SK-N-SH treated with all-trans-retinoic acid at 6 μM for 48 hours (cell line): ENCODE measurements at regions not wholly inside any gene's neighbourhood (a gene's known extent, or its start where the extent isn't known, plus 50 kb on each side); places are given as distances from the start of the nearest gene placed in this dataset.

Source experiments
- ATAC-seq: fragments of 200-7000 bp; cut with Tn5 transposase; 3 replicates; pipeline ENCODE4 v1.9.1; 2020; ENCODE audit warnings: mild to moderate bottlenecking, moderate library complexity
- ARNTL ChIP-seq: fragments of 450-650 bp; formaldehyde crosslinking; IDR thresholded peaks from 2 replicates; pipeline ENCODE4 v1.5.0; 2020; ENCODE audit warnings: low read depth, mild to moderate bottlenecking, moderate library complexity, borderline replicate concordance
- BACH2 ChIP-seq: fragments of 250-450 bp; sonication (Bioruptor Pico); IDR thresholded peaks from 2 replicates; pipeline ENCODE4 v1.9.0; 2021; ENCODE audit warnings: mild to moderate bottlenecking, borderline replicate concordance
- CSDC2 ChIP-seq: fragments of 250-450 bp; sonication (Bioruptor Pico); IDR thresholded peaks from 2 replicates; pipeline ENCODE4 v1.5.0; 2020; ENCODE audit warnings: mild to moderate bottlenecking, moderate library complexity
- ESRRG ChIP-seq: fragments of 250-450 bp; sonication (Bioruptor Pico); IDR thresholded peaks from 2 replicates; pipeline ENCODE4 v1.6.1; 2021; ENCODE audit warnings: mild to moderate bottlenecking
- GLIS3 ChIP-seq: fragments of 250-450 bp; sonication (Bioruptor Pico); IDR thresholded peaks from 2 replicates; pipeline ENCODE4 v1.5.0; 2020; ENCODE audit warnings: mild to moderate bottlenecking, moderate library complexity
- ISL1 ChIP-seq: fragments of 250-450 bp; sonication (Bioruptor Pico); IDR thresholded peaks from 2 replicates; pipeline ENCODE4 v2.1.2; 2022; ENCODE audit warnings: mild to moderate bottlenecking, moderate library complexity
- OSR1 ChIP-seq: fragments of 250-450 bp; sonication (Bioruptor Pico); IDR thresholded peaks from 2 replicates; pipeline ENCODE4 v1.8.0; 2022; ENCODE audit warnings: moderate library complexity, mild to moderate bottlenecking, inconsistent platforms
- PPARA ChIP-seq: fragments of 250-450 bp; sonication (Bioruptor Pico); IDR thresholded peaks from 2 replicates; pipeline ENCODE4 v1.5.0; 2020; ENCODE audit warnings: mild to moderate bottlenecking, borderline replicate concordance
- RARB ChIP-seq: fragments of 250-450 bp; sonication (Bioruptor Pico); IDR thresholded peaks from 2 replicates; pipeline ENCODE4 v1.8.0; 2021; ENCODE audit warnings: mild to moderate bottlenecking, moderate library complexity
- SNAI2 ChIP-seq: fragments of 250-450 bp; sonication (Bioruptor Pico); IDR thresholded peaks from 2 replicates; pipeline ENCODE4 v1.5.0; 2020; ENCODE audit warnings: mild to moderate bottlenecking, moderate library complexity
- TCF4 ChIP-seq: fragments of 250-450 bp; sonication (Bioruptor Pico); IDR thresholded peaks from 2 replicates; pipeline ENCODE4 v1.8.0; 2021; ENCODE audit warnings: mild to moderate bottlenecking, moderate library complexity, borderline replicate concordance
- TOX ChIP-seq: fragments of 250-450 bp; sonication (Bioruptor Pico); IDR thresholded peaks from 2 replicates; pipeline ENCODE4 v1.8.0; 2021; ENCODE audit warnings: mild to moderate bottlenecking, moderate library complexity, borderline replicate concordance
- ZC3H10 ChIP-seq: fragments of 250-450 bp; sonication (Bioruptor Pico); IDR thresholded peaks from 2 replicates; pipeline ENCODE4 v1.5.1; 2021; ENCODE audit warnings: mild to moderate bottlenecking, moderate library complexity
- ZFP3 ChIP-seq: fragments of 250-450 bp; sonication (Bioruptor Pico); IDR thresholded peaks from 2 replicates; pipeline ENCODE4 v1.5.0; 2020; ENCODE audit warnings: mild to moderate bottlenecking, moderate library complexity
- ZFP30 ChIP-seq: fragments of 450-650 bp; formaldehyde crosslinking; IDR thresholded peaks from 2 replicates; pipeline ENCODE4 v1.5.0; 2022; ENCODE audit warnings: mild to moderate bottlenecking, moderate library complexity
- ZNF565 ChIP-seq: fragments of 450-650 bp; formaldehyde crosslinking; conservative IDR thresholded peaks from 2 replicates; pipeline ENCODE4 v1.5.0; 2020; ENCODE audit warnings: low read depth, mild to moderate bottlenecking, moderate library complexity
- ZNF70 ChIP-seq: fragments of 450-650 bp; formaldehyde crosslinking; IDR thresholded peaks from 2 replicates; pipeline ENCODE4 v1.5.0; 2020; ENCODE audit warnings: mild to moderate bottlenecking, moderate library complexity
- ZNF8 ChIP-seq: fragments of 450-650 bp; formaldehyde crosslinking; IDR thresholded peaks from 2 replicates; pipeline ENCODE4 v1.5.0; 2020; ENCODE audit warnings: mild to moderate bottlenecking, moderate library complexity
- TF ChIP-seq, protein P1 (sequence below): fragments of 250-450 bp; sonication (Bioruptor Pico); IDR thresholded peaks from 2 replicates; pipeline ENCODE4 v1.8.0; 2021; ENCODE audit warnings: low read depth, mild to moderate bottlenecking, moderate library complexity, borderline replicate concordance
- TF ChIP-seq, protein P2 (sequence below): fragments of 250-450 bp; sonication (Bioruptor Pico); IDR thresholded peaks from 2 replicates; pipeline ENCODE4 v1.8.0; 2020; ENCODE audit warnings: mild to moderate bottlenecking, moderate library complexity, borderline replicate concordance
- TF ChIP-seq, protein P3 (sequence below): fragments of 250-450 bp; sonication (Bioruptor Pico); IDR thresholded peaks from 2 replicates; pipeline ENCODE4 v1.5.1; 2021; ENCODE audit warnings: mild to moderate bottlenecking, moderate library complexity
- TF ChIP-seq, protein P4 (sequence below): fragments of 250-450 bp; sonication (Bioruptor Pico); IDR thresholded peaks from 2 replicates; pipeline ENCODE4 v1.5.0; 2020; ENCODE audit warnings: mild to moderate bottlenecking, moderate library complexity
- TF ChIP-seq, protein P5 (sequence below): fragments of 250-450 bp; sonication (Bioruptor Pico); IDR thresholded peaks from 2 replicates; pipeline ENCODE4 v1.5.1; 2020; ENCODE audit warnings: low read depth, mild to moderate bottlenecking, moderate library complexity

DNA sequence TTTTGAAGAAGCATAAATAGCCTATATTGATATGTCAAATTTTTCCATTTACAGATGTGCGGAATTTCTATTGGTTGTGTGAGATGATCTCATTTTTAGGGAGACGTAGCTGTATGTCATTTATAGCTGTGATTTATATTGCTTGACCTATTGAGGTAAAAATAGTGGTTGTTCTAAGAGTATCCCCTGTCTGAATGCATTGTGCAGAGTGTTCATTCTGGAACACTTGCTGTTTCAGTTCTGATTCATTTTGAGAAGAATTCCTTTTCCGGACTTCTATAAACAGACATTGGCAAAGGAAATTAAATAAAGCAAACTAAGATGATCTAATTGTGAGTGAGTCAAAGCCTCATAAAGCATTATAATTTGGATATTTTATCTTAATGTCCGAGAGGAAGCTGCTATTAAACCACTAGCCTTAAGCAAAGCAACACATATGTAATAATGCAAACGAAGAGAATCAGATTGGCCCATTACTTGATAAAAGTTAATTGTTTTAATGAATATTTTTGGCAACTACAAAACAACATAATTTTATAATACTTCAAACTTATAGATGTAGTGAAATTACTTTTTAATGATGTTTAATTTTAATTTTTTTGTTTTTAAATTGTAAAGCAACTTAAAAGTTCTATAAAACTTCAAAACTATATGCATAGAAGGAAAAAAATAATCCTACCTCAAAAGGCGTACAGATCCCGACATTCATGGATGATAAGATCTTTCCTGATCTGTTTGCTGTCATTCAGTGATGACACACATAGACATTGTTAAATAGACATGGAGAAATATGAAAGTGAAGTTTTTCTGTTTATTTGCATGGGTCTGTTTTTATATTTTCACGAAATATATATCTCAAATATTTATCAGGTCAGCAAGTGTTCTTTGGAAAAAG is 942.6 kb upstream of the SLC10A2 start:
- TF ChIP-seq BACH2 (CRISPR knock-in tag) (no peak), SNAI2 (peak; percentile 69; the same call in 1 of the 2 replicates), PPARA (CRISPR knock-in tag) (no peak; the same call in 1 of the 2 replicates), ZFP3 (CRISPR knock-in tag) (peak; percentile 77), GLIS3 (CRISPR knock-in tag) (peak; percentile 94), ZNF70 (no peak), ZC3H10 (CRISPR knock-in tag) (peak; percentile 96), CSDC2 (peak; percentile 51; the same call in 1 of the 2 replicates), ESRRG (peak; percentile 88; the same call in 1 of the 2 replicates), TOX (CRISPR knock-in tag) (peak; percentile 82), ZNF8 (CRISPR knock-in tag) (peak; percentile 38; the same call in 1 of the 2 replicates), RARB (no peak), OSR1 (CRISPR knock-in tag) (no peak), TCF4 (peak; percentile 88), ZNF565 (CRISPR knock-in tag) (no peak), ISL1 (CRISPR knock-in tag) (peak; percentile 97), ARNTL (peak; percentile 65; the same call in 1 of the 2 replicates), ZFP30 (no peak)
- TF ChIP-seq, protein P1, sequence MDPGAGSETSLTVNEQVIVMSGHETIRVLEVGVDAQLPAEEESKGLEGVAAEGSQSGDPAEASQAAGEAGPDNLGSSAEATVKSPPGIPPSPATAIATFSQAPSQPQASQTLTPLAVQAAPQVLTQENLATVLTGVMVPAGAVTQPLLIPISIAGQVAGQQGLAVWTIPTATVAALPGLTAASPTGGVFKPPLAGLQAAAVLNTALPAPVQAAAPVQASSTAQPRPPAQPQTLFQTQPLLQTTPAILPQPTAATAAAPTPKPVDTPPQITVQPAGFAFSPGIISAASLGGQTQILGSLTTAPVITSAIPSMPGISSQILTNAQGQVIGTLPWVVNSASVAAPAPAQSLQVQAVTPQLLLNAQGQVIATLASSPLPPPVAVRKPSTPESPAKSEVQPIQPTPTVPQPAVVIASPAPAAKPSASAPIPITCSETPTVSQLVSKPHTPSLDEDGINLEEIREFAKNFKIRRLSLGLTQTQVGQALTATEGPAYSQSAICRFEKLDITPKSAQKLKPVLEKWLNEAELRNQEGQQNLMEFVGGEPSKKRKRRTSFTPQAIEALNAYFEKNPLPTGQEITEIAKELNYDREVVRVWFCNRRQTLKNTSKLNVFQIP (CRISPR knock-in tag) = peak; percentile 91; the same call in 1 of the 2 replicates
- TF ChIP-seq, protein P2, sequence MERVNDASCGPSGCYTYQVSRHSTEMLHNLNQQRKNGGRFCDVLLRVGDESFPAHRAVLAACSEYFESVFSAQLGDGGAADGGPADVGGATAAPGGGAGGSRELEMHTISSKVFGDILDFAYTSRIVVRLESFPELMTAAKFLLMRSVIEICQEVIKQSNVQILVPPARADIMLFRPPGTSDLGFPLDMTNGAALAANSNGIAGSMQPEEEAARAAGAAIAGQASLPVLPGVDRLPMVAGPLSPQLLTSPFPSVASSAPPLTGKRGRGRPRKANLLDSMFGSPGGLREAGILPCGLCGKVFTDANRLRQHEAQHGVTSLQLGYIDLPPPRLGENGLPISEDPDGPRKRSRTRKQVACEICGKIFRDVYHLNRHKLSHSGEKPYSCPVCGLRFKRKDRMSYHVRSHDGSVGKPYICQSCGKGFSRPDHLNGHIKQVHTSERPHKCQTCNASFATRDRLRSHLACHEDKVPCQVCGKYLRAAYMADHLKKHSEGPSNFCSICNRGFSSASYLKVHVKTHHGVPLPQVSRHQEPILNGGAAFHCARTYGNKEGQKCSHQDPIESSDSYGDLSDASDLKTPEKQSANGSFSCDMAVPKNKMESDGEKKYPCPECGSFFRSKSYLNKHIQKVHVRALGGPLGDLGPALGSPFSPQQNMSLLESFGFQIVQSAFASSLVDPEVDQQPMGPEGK = peak; percentile 67; the same call in 1 of the 2 replicates
- TF ChIP-seq, protein P3, sequence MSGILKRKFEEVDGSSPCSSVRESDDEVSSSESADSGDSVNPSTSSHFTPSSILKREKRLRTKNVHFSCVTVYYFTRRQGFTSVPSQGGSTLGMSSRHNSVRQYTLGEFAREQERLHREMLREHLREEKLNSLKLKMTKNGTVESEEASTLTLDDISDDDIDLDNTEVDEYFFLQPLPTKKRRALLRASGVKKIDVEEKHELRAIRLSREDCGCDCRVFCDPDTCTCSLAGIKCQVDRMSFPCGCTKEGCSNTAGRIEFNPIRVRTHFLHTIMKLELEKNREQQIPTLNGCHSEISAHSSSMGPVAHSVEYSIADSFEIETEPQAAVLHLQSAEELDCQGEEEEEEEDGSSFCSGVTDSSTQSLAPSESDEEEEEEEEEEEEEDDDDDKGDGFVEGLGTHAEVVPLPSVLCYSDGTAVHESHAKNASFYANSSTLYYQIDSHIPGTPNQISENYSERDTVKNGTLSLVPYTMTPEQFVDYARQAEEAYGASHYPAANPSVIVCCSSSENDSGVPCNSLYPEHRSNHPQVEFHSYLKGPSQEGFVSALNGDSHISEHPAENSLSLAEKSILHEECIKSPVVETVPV (CRISPR knock-in tag) = peak; percentile 70
- TF ChIP-seq, protein P4, sequence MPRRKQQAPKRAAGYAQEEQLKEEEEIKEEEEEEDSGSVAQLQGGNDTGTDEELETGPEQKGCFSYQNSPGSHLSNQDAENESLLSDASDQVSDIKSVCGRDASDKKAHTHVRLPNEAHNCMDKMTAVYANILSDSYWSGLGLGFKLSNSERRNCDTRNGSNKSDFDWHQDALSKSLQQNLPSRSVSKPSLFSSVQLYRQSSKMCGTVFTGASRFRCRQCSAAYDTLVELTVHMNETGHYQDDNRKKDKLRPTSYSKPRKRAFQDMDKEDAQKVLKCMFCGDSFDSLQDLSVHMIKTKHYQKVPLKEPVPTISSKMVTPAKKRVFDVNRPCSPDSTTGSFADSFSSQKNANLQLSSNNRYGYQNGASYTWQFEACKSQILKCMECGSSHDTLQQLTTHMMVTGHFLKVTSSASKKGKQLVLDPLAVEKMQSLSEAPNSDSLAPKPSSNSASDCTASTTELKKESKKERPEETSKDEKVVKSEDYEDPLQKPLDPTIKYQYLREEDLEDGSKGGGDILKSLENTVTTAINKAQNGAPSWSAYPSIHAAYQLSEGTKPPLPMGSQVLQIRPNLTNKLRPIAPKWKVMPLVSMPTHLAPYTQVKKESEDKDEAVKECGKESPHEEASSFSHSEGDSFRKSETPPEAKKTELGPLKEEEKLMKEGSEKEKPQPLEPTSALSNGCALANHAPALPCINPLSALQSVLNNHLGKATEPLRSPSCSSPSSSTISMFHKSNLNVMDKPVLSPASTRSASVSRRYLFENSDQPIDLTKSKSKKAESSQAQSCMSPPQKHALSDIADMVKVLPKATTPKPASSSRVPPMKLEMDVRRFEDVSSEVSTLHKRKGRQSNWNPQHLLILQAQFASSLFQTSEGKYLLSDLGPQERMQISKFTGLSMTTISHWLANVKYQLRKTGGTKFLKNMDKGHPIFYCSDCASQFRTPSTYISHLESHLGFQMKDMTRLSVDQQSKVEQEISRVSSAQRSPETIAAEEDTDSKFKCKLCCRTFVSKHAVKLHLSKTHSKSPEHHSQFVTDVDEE (CRISPR knock-in tag) = peak; percentile 94
- TF ChIP-seq, protein P5, sequence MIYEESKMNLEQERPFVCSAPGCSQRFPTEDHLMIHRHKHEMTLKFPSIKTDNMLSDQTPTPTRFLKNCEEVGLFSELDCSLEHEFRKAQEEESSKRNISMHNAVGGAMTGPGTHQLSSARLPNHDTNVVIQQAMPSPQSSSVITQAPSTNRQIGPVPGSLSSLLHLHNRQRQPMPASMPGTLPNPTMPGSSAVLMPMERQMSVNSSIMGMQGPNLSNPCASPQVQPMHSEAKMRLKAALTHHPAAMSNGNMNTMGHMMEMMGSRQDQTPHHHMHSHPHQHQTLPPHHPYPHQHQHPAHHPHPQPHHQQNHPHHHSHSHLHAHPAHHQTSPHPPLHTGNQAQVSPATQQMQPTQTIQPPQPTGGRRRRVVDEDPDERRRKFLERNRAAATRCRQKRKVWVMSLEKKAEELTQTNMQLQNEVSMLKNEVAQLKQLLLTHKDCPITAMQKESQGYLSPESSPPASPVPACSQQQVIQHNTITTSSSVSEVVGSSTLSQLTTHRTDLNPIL (CRISPR knock-in tag) = peak; percentile 97
- ATAC-seq = peak; percentile 86

DNA sequence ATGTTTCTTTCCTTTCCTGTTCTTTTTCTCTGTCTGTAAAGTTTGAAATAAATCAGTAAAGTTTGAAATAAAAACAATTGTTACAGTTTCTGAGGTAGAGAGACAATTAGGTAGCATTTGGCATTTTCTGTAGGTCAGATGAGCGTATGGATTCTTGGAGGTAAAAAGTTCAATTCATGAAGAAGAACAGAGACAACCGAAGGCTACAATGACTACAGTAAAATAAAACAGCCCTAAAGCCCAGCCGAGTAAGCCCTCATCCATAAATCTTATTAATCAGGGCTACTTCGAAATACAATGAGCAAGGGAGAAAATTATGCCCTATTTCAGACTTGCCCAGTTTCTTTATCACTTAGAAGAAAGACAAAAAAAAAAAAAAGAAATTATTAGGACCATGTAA is 941.9 kb upstream of the SLC10A2 start:
- peak; percentile 50; the same call in 2 of the 3 replicates for ATAC-seq
- TF ChIP-seq ZNF565 (CRISPR knock-in tag) (no peak), CSDC2 (no peak), ZNF70 (peak; percentile 4; the same call in 1 of the 2 replicates), ZNF8 (CRISPR knock-in tag) (no peak), ESRRG (peak; percentile 61; the same call in 1 of the 2 replicates), SNAI2 (no peak), TCF4 (0 out of 2 replicates have a peak, but pooled peaks have one; percentile 8), BACH2 (CRISPR knock-in tag) (no peak), GLIS3 (CRISPR knock-in tag) (0 out of 2 replicates have a peak, but pooled peaks have one; percentile 21)
- TF ChIP-seq, protein P4 (CRISPR knock-in tag) = no peak
- TF ChIP-seq, protein P2 = no peak
